ENCODE measurements at regions not wholly inside any gene's neighbourhood (a gene's known extent, or its start where the extent isn't known, plus 50 kb on each side); places are given as distances from the start of the nearest gene placed in this dataset.

DNA sequence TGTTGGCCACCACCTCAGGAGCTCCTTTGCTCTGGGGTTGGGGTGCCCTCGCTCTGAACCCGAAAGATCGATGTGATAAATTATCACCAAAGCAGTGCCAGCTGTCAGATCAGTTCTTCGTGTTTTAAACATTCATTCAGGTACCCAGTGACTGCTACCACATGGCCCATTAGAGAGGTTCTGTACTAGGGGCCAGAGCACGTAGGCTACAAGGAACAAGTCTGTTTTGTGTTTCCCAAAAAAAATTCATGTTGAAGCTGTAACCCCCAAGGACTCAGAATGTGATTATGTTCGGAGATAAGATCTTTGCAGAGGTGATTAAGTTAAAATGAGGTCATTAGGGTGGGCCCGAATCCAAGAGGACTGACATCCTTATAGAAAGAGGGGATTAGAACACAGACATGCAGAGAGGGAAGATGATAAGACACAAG lies 526.9 kb downstream of the NPHP4 start:
- no peak for DNase-seq (ENCODE audit: low spot score)

DNA sequence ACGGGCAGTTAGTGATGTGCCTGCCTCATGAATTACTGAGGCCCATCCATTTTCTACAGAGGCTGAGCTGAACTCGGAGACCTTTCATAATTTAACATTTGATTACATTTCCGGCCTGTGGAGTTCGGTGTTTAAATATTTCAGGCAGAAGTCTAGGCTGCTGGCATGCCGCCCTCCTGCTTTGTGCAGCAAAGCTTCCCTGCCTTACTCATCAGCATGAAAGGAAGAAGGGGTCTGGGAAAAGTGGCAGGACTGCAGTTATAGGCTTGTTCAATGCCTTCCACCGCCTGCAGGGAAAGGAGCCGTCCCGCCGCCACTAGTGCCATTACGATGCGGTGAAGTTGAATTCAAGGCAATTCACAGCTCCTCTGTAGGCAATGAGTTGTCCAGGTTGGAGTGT lies 527.9 kb downstream of the NPHP4 start:
- DNase-seq (ENCODE audit: low spot score) = no peak

DNA sequence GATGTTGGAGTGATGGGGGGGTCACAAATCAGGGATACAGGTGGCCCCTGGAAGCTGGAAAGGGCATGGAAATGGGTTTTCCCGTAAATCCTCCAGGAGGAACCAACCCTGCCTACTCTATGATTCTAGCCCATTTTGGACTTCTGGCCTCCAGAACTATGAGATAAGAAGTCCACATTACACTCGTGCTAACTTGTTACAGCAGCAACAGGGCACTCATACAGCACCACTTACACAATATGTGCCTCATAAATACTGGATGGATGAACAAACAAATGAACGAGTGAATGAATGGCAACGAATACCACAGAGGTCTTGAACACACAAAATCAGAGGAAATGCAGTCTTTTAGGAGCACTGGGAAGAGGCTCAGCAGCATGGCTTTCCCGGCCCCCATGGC lies 531.3 kb downstream of the NPHP4 start:
- DNase-seq (ENCODE audit: low spot score) = no peak

DNA sequence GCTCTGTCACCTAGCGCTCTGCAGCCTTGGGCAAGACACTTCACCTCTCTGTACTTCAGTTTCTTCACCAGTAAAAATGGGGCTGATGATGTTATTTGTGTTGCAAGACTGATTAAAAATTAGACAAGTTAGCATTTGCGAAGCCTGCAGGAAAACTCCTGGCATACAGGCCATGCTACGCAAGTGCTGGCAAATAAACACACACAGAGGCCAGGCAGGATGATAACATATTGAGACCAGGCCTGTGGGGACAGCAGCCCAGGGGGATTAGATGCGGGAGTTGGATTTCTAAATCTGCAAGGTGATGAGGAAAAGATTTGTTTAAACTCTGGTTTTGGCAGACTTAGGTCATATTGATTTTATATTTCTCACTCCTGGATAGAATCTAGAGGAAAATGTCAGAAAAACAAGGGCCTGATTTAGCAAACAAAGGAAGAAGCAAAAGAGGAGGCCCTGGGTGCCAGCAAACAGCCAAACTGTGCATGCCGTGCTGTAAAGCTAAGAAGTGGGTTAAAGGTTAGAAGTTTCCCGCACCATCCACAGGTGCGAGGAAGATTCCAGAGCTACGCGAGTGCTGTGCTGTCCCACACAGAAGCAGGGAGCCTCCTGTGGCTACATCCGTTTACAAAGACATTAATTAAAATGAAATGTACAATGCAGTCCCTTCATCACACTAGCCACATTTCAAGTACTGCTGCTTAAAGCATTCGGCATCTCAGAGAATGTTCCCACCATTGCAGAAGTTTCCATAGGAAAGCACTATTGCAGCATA lies 532.2 kb downstream of the NPHP4 start:
- DNase-seq (ENCODE audit: low spot score) = no peak

DNA sequence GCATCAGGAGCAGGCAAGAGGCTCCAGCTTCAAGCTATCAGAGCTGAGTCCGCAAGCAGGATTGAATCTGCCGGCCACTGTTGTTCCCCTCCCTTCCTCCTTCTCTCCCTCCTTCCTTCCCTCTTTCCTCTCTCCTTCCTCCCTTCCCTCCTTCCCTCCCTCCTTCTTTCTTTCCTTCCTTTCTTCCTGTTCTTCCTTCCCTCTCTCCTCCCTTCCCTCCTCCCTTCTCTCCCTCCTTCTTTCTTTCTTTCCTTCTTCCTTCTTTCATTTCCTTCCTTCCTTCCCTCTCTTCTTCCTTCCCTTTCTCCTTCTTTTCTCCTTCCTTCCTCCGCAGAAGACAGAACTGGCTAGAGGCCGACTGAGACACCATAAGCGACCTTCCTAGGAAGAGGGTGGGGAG lies 534.0 kb downstream of the NPHP4 start:
- no peak for DNase-seq (ENCODE audit: low spot score)

DNA sequence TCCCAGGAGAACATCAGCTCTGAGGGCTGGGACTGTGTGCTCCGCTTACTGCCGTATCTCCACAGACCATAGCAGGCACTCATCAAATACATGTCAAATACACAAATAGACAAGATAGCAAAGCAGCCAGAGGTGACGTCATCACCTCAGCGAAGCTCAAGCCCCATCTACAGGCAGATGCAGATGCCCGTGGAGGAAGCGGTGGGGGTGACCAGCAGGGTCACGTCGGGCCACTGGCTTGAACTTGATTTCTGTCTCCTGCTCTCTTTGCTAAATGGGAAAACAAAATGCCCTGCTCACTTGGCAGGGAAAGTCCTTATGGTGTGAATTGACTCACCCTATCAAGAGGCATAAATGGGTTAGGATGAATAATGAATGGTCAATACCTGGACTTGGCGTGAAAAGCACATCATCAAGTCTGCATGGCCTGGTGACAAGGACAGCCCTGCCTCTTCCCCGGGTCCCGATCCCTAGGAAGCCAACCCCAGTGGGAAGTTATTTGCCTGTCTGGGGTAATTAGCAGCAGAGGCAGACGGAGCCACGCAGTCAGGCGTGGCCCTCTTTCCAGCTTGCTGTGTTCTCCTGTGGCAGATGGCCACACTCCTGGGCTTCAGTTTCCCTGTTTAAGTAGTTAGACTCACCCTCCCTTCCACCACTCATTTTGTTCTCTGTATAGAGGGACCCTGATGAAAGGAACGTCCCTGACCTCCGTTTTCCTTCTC lies 536.0 kb downstream of the NPHP4 start:
- no peak for DNase-seq (ENCODE audit: low spot score)

DNA sequence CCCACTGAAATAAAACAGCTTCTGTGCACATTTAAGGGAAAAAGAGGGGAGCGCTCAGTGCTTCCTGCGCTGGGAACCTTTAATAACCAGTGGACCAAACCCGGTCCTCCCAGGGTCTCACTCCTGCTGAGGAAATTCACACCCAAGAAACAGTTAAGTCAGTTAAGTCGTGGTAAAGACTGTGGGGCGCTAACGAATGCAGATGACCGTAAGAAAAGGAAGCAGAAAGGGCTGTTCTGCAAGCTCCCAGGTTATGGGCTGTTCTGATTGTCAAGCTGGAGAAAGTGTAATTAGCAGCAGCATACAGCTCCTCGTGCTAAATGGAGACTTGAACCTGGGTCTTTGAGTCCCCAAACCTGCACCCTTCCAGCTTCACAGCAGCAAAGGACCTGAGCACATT lies 536.6 kb downstream of the NPHP4 start:
- no peak for DNase-seq (ENCODE audit: low spot score)

DNA sequence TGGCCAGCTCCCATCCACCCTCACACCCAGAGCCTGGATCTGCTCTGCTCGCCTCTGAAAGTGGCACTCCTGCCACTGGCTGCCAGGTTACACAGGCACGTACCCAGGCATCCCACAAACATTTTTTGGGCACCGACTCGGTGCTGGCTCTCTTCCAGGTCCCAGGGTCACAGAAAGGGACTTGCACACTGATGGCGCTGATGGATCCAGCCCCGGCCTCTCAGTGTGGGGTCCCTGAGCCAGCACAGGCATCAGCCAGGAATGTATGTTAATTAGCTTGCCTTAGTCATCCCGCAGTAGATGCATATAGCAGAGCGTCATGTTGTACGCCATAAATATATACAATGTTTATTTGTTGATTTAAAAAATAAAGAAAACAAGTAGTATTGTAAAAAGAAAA lies 537.2 kb downstream of the NPHP4 start:
- DNase-seq (ENCODE audit: low spot score) = peak; percentile 2

DNA sequence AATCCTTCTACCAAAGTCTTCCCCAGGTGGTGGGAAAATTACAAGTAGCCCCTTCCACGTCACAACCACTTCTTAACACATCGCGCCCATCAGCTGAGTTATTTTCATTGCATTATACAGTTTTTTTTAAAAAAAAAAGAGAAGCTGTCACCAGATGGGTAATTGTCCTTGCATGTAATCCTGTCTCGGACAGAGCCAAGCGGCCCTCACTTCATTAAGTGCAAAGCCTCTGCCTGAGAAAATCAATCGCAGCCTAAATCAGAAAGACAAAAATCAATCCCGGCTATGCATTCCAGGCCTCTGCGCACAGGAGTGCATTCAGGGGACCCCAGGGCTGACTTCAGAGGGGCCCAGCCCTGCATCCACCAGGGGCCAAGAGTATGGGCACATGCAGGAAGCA lies 538.9 kb downstream of the NPHP4 start:
- DNase-seq (ENCODE audit: low spot score) = no peak

DNA sequence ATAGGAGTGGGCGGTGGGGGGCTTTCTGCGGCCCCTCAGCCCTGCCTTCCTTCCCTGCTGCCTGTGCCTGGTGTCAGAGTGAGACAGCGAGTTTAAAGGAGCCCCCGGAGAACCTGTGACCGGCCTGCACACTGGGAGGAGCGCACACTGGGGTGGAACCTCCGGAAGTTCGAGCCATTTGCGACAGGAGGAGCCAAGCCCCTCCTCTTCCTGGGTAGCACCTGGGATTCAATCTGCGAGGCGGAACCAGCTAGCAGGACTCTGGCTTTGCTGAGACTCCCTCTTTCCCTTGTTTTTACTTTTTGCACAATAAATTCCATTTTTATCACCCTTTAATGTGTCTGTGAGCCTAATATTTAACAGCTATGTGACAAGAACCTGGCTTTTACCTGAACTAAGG lies 540.6 kb downstream of the NPHP4 start:
- no peak for DNase-seq (ENCODE audit: low spot score)

DNA sequence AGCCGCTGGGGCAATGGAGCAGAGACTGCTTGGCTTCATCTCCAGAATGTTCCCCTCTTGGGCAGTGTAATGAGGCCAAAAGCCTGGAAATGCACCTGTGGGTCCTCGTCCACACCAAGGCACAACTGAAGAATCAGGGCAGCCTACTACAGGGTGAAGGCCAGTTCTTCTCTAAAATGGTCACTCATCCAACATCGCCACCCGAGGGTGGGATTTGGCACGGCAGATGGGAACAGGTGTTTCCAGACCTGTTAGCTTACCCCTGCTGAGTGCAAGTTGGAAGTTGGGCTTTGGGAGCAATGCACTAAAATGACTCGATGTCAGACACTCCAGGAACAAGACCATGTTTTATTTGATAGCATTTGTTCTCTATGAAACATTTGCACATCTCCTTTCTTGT lies 543.7 kb downstream of the NPHP4 start:
- DNase-seq (ENCODE audit: low spot score) = no peak

DNA sequence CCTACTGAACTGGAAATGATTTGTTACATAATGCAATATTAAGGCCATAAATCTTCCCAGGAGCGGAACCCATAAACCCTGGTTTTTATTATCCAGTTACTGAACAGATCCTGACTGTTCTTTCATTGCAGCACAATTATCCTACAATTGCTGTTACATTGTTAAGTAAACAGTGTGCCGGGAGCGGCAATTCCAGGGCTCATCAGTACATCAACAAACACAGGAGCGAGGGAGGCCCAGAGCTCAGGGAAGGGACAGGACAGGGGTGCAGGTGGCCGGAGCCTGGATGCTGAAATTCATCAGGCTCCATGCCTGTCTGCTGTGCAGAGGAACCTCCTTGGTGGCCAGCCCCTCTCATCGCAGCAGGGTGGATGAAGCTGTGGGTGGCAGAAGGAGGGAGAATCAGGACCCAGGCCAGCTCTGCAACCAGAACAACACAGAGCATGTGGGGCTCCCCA lies 544.7 kb downstream of the NPHP4 start:
- DNase-seq (ENCODE audit: low spot score) = no peak

DNA sequence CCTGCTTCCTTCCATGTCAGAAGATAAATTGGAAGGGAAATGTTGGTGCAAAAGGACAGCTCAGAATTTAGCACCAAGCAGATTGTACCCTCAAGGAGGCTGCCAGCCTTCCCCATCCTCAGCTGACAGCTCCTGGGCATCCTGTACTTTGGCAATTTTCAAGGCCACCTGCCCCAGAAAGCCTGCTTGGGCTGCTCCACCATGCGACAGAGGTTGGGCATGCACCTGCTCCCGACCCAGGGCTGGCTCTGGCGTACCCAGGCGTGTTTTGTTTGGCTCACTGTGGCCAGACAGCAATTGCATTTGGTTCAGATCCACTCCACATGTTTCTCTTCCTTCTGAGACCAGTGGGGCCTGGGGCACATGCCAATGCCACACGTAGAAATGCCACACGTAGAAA lies 547.8 kb downstream of the NPHP4 start:
- DNase-seq (ENCODE audit: low spot score) = no peak

DNA sequence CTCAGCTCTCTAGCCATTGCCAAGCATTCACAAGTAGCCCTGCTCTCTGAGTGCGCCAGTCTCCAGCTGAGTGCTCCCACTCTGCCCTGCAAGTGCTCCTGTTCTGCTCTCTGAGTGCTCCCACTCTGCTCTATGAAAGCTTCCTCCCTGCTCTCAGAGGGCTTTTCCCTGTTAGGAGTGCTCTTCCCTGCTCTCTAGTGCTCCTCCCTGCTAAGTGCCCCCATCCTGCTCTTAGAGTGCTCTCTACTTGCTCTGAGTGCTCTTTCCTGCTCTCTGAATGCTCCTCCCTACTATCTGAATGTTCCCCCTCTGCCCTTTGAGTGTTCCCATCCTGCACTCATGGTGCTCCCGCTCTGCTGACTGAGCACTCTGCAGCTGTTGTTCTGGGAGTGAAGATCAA lies 555.4 kb downstream of the NPHP4 start:
- no peak for DNase-seq (ENCODE audit: low spot score)

DNA sequence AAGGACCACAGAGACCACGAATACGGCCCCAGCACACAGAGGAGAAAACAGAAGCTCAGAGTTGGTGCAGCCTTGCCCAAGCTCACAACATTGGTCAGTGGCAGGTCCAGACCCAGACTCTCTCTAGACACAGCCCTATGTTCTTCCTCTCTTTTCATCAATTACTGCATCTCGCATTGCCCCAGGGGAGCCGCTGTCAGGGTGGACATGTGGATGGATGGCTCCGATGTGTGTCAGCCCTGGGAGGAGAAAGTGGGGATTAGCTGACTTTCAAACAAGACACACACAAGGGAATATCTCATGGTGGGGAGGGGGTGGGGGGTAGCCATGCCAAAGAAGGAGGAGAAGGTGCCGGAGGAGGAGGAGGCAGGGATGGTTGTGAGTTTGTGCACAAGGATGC lies 556.8 kb downstream of the NPHP4 start:
- no peak for DNase-seq (ENCODE audit: low spot score)

DNA sequence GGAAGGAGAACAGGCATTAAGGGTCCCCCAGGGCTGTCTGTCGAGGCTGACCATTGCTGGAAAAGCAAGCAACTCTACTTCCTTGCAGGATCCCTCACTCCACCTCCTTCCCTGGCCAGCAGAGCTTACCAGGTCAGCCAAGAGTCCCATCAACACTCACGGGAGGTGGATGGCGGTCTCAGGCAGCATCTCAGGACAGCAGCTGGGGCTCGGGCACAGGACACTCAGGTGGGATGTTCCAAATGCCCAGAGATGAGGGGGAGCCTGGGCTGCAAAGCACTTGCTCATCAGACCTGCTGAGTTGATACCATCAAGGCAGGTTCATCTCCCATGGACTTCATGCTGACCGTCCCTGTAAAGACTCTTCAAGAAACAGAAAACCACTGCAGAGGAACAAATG lies 559.8 kb downstream of the NPHP4 start:
- DNase-seq (ENCODE audit: low spot score) = no peak

DNA sequence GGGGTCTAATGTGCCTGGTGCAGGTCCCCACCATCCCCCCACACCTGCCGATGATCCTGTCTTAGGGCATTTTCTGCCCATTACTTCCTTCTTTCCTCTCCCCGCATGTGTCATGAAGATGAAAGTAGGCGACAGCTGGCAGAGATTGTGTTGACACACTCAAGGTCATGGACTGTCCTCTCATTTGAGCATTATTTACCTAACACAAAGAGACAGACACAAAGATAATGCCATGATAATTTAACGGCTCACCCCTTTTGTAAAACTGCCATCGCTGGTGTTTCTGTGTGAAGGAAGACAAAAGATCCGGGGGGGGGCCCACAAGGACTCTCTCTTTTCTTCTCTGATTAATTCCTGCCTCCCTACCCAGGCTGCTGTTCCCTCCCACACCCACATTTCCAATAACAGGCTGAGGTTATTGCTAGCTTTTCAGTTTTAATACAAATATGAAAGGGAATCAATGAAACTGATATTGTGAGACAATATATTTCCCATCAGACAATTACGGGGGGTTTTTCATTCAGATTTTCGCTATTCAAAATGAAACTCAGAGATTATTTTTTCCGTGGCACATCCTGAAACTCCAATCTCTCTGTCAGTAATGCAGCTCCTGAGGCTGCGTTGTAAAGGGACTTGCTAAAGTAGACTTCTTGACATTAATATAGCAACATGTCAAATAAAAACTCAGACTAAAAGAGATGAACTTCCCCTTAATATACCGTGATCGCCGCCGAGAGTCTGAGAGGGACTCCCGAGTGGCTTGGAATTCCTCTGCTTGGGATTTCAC lies 561.1 kb downstream of the NPHP4 start:
- no peak for DNase-seq (ENCODE audit: low spot score)

DNA sequence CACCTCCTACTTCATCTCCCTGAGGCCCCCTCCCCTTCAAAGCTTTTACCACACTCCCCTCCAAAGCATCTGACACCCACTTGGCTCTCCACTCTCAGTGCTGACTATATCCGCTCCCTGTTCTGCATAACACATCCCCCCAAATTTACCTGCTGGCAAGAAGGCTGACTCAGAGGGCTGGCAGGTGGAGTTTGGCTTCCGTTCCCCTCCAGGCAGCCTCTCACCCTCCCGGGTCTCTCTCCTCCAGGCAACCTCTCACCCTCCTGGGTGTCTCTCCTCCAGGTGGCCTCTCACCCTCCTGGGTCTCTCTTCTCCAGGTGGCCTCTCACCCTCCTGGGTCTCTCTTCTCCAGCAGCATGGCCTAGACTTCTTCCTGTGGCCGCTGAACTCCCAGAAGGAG lies 562.1 kb downstream of the NPHP4 start:
- DNase-seq (ENCODE audit: low spot score) = no peak

DNA sequence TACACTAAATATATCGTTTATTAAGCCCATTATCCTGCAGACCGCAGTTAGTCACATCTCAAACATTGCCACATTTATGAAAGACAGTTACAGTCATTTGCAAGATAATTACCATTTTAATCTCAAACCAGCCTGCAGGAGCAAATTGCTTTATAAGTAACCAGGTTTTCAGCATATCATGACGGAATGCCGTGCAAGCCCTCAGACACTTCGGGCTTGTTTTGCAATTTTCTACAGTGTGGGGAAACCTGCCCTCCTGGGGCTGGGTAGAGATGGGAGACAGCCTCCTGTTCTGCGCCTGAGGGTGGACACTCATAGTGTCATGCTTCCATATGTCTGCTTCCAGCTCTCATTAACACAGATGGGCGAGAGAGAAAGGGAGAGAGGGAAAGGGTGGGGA lies 563.9 kb downstream of the NPHP4 start:
- DNase-seq (ENCODE audit: low spot score) = peak; percentile 16

DNA sequence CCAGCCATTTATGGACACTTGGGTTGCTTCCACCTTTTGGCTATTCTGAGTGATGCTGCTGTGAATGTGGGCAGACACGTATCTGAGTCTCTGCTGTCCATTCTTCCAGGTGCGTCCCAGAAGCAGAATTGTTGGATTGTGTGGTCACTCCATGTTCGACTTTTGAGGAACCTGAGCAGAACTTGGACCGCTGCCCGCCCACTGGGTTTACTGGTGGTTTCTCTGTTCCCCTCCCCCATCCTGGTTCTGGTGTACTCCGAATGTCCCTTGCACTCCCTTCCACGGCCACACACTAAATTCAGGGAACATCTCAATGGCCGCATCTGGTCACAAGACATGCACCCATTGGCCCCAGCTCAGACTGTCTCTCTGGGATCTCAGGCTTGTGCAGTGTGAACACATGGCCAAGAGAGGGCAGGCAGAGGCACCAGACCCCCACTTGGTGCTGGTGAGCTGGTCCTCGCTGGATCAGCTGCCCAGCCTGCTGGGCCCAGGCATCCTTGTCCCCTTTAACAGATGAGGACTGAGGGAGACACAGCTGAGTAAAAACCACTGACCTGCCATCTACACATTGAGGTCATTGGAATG lies 565.1 kb downstream of the NPHP4 start:
- no peak for DNase-seq (ENCODE audit: low spot score)

DNA sequence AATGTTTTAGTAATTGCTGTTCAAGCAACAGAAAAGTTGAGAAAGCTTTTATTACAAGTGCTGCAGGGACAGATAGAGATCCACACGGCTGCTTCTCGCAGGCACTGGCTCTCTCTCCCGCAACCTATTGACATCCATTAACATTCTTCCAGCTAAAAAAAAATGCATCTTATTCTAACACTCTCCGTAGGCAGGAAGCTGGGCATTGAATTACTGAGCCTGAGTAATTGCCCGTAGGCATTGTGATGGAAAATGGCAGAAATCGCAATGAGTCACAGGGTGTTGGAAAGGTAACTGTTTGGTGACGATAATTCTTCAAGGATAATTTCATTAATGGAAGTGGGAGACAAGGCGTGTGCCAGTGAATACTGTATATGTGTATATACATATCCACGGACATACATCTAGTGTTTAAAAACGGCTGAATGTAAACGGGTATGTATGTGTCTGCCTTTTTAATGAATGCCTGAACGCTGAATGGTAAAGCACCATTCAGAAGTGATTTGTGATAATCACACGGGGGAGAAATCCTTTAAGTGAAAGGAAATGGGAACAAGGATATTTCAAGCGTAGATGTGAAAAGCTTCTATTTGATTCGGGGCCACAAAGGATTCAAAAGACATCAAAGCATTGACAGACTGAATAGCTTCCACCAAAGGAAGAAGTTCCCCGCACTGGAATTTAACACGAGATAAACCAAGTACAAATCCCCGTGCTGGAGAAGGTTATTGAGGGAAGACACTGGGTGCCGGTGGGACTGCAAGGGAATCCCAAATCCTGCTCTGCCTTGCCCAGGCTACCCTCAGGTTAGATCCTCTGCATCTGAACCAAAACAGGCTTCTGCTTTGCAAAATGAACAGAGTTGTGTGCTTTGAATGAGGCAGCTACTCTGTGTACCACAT lies 567.2 kb downstream of the NPHP4 start:
- DNase-seq (ENCODE audit: low spot score) = peak; percentile 63
